ENCODE measurements at regions not wholly inside any gene's neighbourhood (a gene's known extent, or its start where the extent isn't known, plus 50 kb on each side); places are given as distances from the start of the nearest gene placed in this dataset.

- no peak for DNase-seq (ENCODE audit: low read depth, low spot score)
- RAD21 ChIA-PET (ENCODE audit: low non-redundant PET in 1 of 2, low total read pairs in 2 of 2, uncharacterized antibody in 2 of 2, unreplicated experiment in 2 of 2) = no interaction called here
Measured at GRCh38 chr4:97457253-97457652, 686.0 kb downstream of the STPG2 start.

More at GRCh38 chr4:97457253-97457652, 686.0 kb downstream of the STPG2 start:
- H3K79me2 ChIP-seq (ENCODE audit: insufficient read depth, low read length) = no peaks in the 10 kb centered on the region
- ChIA-PET CTCF (no interaction called here), POLR2A (no interaction called here)
- no peaks in the 10 kb centered on the region for H3K9me2 ChIP-seq (ENCODE audit: insufficient read depth)
- BruUV-seq (replicated peaks) = no TSS peak
- intact Hi-C loops (cut with micrococcal nuclease) = no loop called here
- no peak overlapping the region for H3K4me2 ChIP-seq (ENCODE audit: low read length)
- no peak overlapping the region for H3K27ac ChIP-seq (ENCODE audit: low read depth, low read length)
- TF ChIP-seq ELF1 (IDR thresholded peaks at IDR 0.05; ENCODE audit: borderline replicate concordance, low read depth) (no peak), CEBPB (IDR thresholded peaks at IDR 0.05; ENCODE audit: low read depth) (no peak), POLR2AphosphoS5 (IDR thresholded peaks at IDR 0.05; ENCODE audit: low read depth, low read length) (no peak), EGR1 (IDR thresholded peaks at IDR 0.05; ENCODE audit: low read depth) (no peak), ZBTB33 (IDR thresholded peaks at IDR 0.05; ENCODE audit: extremely low read depth, insufficient replicate concordance, low read length) (no peak)
- TF ChIP-seq, protein P1, sequence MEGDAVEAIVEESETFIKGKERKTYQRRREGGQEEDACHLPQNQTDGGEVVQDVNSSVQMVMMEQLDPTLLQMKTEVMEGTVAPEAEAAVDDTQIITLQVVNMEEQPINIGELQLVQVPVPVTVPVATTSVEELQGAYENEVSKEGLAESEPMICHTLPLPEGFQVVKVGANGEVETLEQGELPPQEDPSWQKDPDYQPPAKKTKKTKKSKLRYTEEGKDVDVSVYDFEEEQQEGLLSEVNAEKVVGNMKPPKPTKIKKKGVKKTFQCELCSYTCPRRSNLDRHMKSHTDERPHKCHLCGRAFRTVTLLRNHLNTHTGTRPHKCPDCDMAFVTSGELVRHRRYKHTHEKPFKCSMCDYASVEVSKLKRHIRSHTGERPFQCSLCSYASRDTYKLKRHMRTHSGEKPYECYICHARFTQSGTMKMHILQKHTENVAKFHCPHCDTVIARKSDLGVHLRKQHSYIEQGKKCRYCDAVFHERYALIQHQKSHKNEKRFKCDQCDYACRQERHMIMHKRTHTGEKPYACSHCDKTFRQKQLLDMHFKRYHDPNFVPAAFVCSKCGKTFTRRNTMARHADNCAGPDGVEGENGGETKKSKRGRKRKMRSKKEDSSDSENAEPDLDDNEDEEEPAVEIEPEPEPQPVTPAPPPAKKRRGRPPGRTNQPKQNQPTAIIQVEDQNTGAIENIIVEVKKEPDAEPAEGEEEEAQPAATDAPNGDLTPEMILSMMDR (IDR thresholded peaks at IDR 0.05 in 2 of 3, conservative IDR thresholded peaks at IDR 0.05 in 1 of 3; ENCODE audit: borderline replicate concordance in 1 of 3, insufficient read depth in 1 of 3, low read depth in 2 of 3, low read length in 2 of 3) = no peak
- H3K4me3 ChIP-seq (replicated peaks in 1 of 2; ENCODE audit: low read depth in 1 of 2, low read length in 2 of 2) = no peak overlapping the region
- H3K36me3 ChIP-seq (ENCODE audit: control insufficient read depth in 1 of 2, insufficient read depth in 2 of 2, low read length in 2 of 2) = no peaks in the 10 kb centered on the region
- no peak overlapping the region for H3K9ac ChIP-seq (ENCODE audit: low read length)
- no peak for ATAC-seq
- no peaks in the 10 kb centered on the region for H3K9me3 ChIP-seq (ENCODE audit: control insufficient read depth in 1 of 2, insufficient read depth in 1 of 2, low read depth in 1 of 2, low read length in 2 of 2)
- H3K4me1 ChIP-seq (ENCODE audit: control insufficient read depth in 1 of 2, insufficient read depth in 2 of 2, low read length in 2 of 2) = no peaks in the 10 kb centered on the region
- no peaks in the 10 kb centered on the region for H4K20me1 ChIP-seq (ENCODE audit: insufficient read depth)
- H2AFZ ChIP-seq (ENCODE audit: low read depth, low read length, poor library complexity, severe bottlenecking) = no peak overlapping the region
- H3K27me3 ChIP-seq (ENCODE audit: insufficient read depth, low read length) = no peaks in the 10 kb centered on the region
